ENCODE measurements at regions not wholly inside any gene's neighbourhood (a gene's known extent, or its start where the extent isn't known, plus 50 kb on each side); places are given as distances from the start of the nearest gene placed in this dataset.

- Histone ChIP-seq H3K4ac (ENCODE audit: low read length) (no peak overlapping the region), H3K18ac (ENCODE audit: low read length) (no peak overlapping the region), H3K9ac (ENCODE audit: low read depth, low read length, poor library complexity) (no peak overlapping the region), H2BK12ac (ENCODE audit: low read length) (no peak overlapping the region), H3K36me3 (replicated peaks in 1 of 2; ENCODE audit: control insufficient read depth in 2 of 2, insufficient read depth in 2 of 2, low read length in 2 of 2) (no peaks in the 10 kb centered on the region), H4K8ac (ENCODE audit: low read depth, low read length) (peak overlapping the region; percentile 52), H2BK120ac (ENCODE audit: low read depth, low read length) (no peak overlapping the region), H3K9me3 (replicated peaks in 1 of 2; ENCODE audit: control insufficient read depth in 2 of 2, insufficient read depth in 1 of 2, low read depth in 1 of 2, low read length in 2 of 2) (no peaks in the 10 kb centered on the region), H2BK5ac (ENCODE audit: low read length) (no peak overlapping the region), H3K27me3 (ENCODE audit: control insufficient read depth in 3 of 3, insufficient read depth in 3 of 3, low read depth in 1 of 3, low read length in 3 of 3) (no peaks in the 10 kb centered on the region), H2BK15ac (ENCODE audit: low read length) (no peak overlapping the region), H3K79me1 (ENCODE audit: low read depth, low read length) (no peaks in the 10 kb centered on the region), H3K4me3 (ENCODE audit: low read length in 2 of 2) (no peak overlapping the region), H2AK5ac (ENCODE audit: low read depth, low read length) (no peak overlapping the region), H4K91ac (ENCODE audit: low read depth, low read length, poor library complexity) (no peak overlapping the region), H3K23ac (ENCODE audit: low read depth, low read length, poor library complexity) (no peak overlapping the region), H3K4me1 (ENCODE audit: control insufficient read depth in 2 of 2, insufficient read depth in 1 of 2, low read depth in 1 of 2, low read length in 2 of 2) (peaks cover 0 to 4% of the 10 kb centered on the region in 2 donors), H2AFZ (ENCODE audit: low read length) (no peak overlapping the region), H3K14ac (ENCODE audit: low read length) (no peak overlapping the region), H3K27ac (replicated peaks; ENCODE audit: low read length) (no peak overlapping the region), H3K4me2 (ENCODE audit: insufficient read depth, low read length, poor library complexity, severe bottlenecking) (no peak overlapping the region)
- DNase-seq (ENCODE audit: low spot score), result no peak
- no CpG with 5 or more reads among the region's 5 CpGs for WGBS, 2 donors (ENCODE audit: extremely low coverage in 2 of 2, insufficient read length in 2 of 2, insufficient replicate concordance in 1 of 2)
Measured at GRCh38 chr20:40317156-40317790, 371.8 kb downstream of the MAFB start.

GRCh38 chr20:40314278-40314677, 374.8 kb downstream of the MAFB start:
- no peak overlapping the region for H2BK5ac ChIP-seq (ENCODE audit: low read length)
- H3K27ac ChIP-seq (replicated peaks; ENCODE audit: low read length), result no peak overlapping the region
- no CpG with 5 or more reads among the region's 1 CpG for WGBS, 2 donors (ENCODE audit: extremely low coverage in 2 of 2, insufficient read length in 2 of 2, insufficient replicate concordance in 1 of 2)
- H2BK120ac ChIP-seq (ENCODE audit: low read depth, low read length), result no peak overlapping the region
- no peak overlapping the region for H3K18ac ChIP-seq (ENCODE audit: low read length)
- no peak overlapping the region for H3K23ac ChIP-seq (ENCODE audit: low read depth, low read length, poor library complexity)
- DNase-seq (ENCODE audit: low spot score), result no peak
- H2AK5ac ChIP-seq (ENCODE audit: low read depth, low read length), result no peak overlapping the region
- H2BK15ac ChIP-seq (ENCODE audit: low read length), result no peak overlapping the region
- H3K14ac ChIP-seq (ENCODE audit: low read length), result no peak overlapping the region
- H4K8ac ChIP-seq (ENCODE audit: low read depth, low read length), result no peak overlapping the region
- no peak overlapping the region for H3K9ac ChIP-seq (ENCODE audit: low read depth, low read length, poor library complexity)
- H3K4ac ChIP-seq (ENCODE audit: low read length), result no peak overlapping the region
- no peak overlapping the region for H4K91ac ChIP-seq (ENCODE audit: low read depth, low read length, poor library complexity)
- H3K4me2 ChIP-seq (ENCODE audit: insufficient read depth, low read length, poor library complexity, severe bottlenecking), result no peak overlapping the region
- no peaks in the 10 kb centered on the region for H3K27me3 ChIP-seq (ENCODE audit: control insufficient read depth in 3 of 3, insufficient read depth in 3 of 3, low read depth in 1 of 3, low read length in 3 of 3)
- no peak overlapping the region for H3K4me3 ChIP-seq (ENCODE audit: low read length in 2 of 2)
- no peak overlapping the region for H2AFZ ChIP-seq (ENCODE audit: low read length)
- peaks cover 0 to 4% of the 10 kb centered on the region in 2 donors for H3K4me1 ChIP-seq (ENCODE audit: control insufficient read depth in 2 of 2, insufficient read depth in 1 of 2, low read depth in 1 of 2, low read length in 2 of 2)
- no peaks in the 10 kb centered on the region for H3K36me3 ChIP-seq (replicated peaks in 1 of 2; ENCODE audit: control insufficient read depth in 2 of 2, insufficient read depth in 2 of 2, low read length in 2 of 2)
- no peaks in the 10 kb centered on the region for H3K79me1 ChIP-seq (ENCODE audit: low read depth, low read length)
- no peak overlapping the region for H2BK12ac ChIP-seq (ENCODE audit: low read length)
- no peaks in the 10 kb centered on the region for H3K9me3 ChIP-seq (replicated peaks in 1 of 2; ENCODE audit: control insufficient read depth in 2 of 2, insufficient read depth in 1 of 2, low read depth in 1 of 2, low read length in 2 of 2)

DNA sequence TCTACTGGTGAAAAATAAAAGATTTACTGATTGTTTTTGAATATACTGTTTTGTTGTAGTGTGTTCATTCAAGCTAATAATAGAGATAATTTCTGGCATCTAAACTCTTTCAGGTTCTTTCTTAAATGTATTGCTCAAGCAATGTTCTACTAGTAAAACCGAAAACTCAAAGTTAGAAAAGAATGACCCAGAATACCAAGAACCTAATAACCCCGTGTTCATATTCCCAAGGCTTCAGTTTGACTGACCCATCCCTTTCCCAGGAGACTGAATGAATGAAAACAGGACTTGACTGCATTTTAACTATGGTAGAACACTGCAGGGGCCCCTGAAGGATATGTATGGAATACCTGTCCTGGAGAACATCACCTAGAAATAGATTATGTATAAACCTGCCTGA, 375.3 kb downstream of the MAFB start:
- Histone ChIP-seq H3K4me1 (ENCODE audit: control insufficient read depth in 2 of 2, insufficient read depth in 1 of 2, low read depth in 1 of 2, low read length in 2 of 2) (peaks cover 0 to 4% of the 10 kb centered on the region in 2 donors), H4K8ac (ENCODE audit: low read depth, low read length) (no peak overlapping the region), H4K91ac (ENCODE audit: low read depth, low read length, poor library complexity) (no peak overlapping the region), H3K23ac (ENCODE audit: low read depth, low read length, poor library complexity) (no peak overlapping the region), H2AK5ac (ENCODE audit: low read depth, low read length) (no peak overlapping the region), H3K14ac (ENCODE audit: low read length) (no peak overlapping the region), H3K4me2 (ENCODE audit: insufficient read depth, low read length, poor library complexity, severe bottlenecking) (no peak overlapping the region), H3K27me3 (ENCODE audit: control insufficient read depth in 3 of 3, insufficient read depth in 3 of 3, low read depth in 1 of 3, low read length in 3 of 3) (no peaks in the 10 kb centered on the region), H2BK5ac (ENCODE audit: low read length) (no peak overlapping the region), H2BK120ac (ENCODE audit: low read depth, low read length) (no peak overlapping the region), H3K9ac (ENCODE audit: low read depth, low read length, poor library complexity) (no peak overlapping the region), H2AFZ (ENCODE audit: low read length) (no peak overlapping the region), H3K4ac (ENCODE audit: low read length) (no peak overlapping the region), H2BK12ac (ENCODE audit: low read length) (no peak overlapping the region), H2BK15ac (ENCODE audit: low read length) (no peak overlapping the region), H3K4me3 (ENCODE audit: low read length in 2 of 2) (no peak overlapping the region), H3K36me3 (replicated peaks in 1 of 2; ENCODE audit: control insufficient read depth in 2 of 2, insufficient read depth in 2 of 2, low read length in 2 of 2) (no peaks in the 10 kb centered on the region), H3K18ac (ENCODE audit: low read length) (no peak overlapping the region), H3K27ac (replicated peaks; ENCODE audit: low read length) (no peak overlapping the region), H3K79me1 (ENCODE audit: low read depth, low read length) (no peaks in the 10 kb centered on the region), H3K9me3 (replicated peaks in 1 of 2; ENCODE audit: control insufficient read depth in 2 of 2, insufficient read depth in 1 of 2, low read depth in 1 of 2, low read length in 2 of 2) (no peaks in the 10 kb centered on the region)
- WGBS, 2 donors (ENCODE audit: extremely low coverage in 2 of 2, insufficient read length in 2 of 2, insufficient replicate concordance in 1 of 2), result no CpG with 5 or more reads among the region's 2 CpGs
- DNase-seq (ENCODE audit: low spot score), result no peak

GRCh38 chr20:40309731-40310130, 379.3 kb downstream of the MAFB start:
- H4K91ac ChIP-seq (ENCODE audit: low read depth, low read length, poor library complexity), result no peak overlapping the region
- no peak overlapping the region for H3K18ac ChIP-seq (ENCODE audit: low read length)
- no peak overlapping the region for H2BK5ac ChIP-seq (ENCODE audit: low read length)
- no peaks in the 10 kb centered on the region for H3K27me3 ChIP-seq (ENCODE audit: control insufficient read depth in 3 of 3, insufficient read depth in 3 of 3, low read depth in 1 of 3, low read length in 3 of 3)
- H3K23ac ChIP-seq (ENCODE audit: low read depth, low read length, poor library complexity), result no peak overlapping the region
- no peaks in the 10 kb centered on the region for H3K9me3 ChIP-seq (replicated peaks in 1 of 2; ENCODE audit: control insufficient read depth in 2 of 2, insufficient read depth in 1 of 2, low read depth in 1 of 2, low read length in 2 of 2)
- H4K8ac ChIP-seq (ENCODE audit: low read depth, low read length), result no peak overlapping the region
- no peak overlapping the region for H3K9ac ChIP-seq (ENCODE audit: low read depth, low read length, poor library complexity)
- no peak overlapping the region for H3K4ac ChIP-seq (ENCODE audit: low read length)
- no peak overlapping the region for H2BK120ac ChIP-seq (ENCODE audit: low read depth, low read length)
- no peak overlapping the region for H2AFZ ChIP-seq (ENCODE audit: low read length)
- H3K27ac ChIP-seq (replicated peaks; ENCODE audit: low read length), result no peak overlapping the region
- DNase-seq (ENCODE audit: low spot score), result no peak
- no peak overlapping the region for H3K4me3 ChIP-seq (ENCODE audit: low read length in 2 of 2)
- WGBS, 2 donors (ENCODE audit: extremely low coverage in 2 of 2, insufficient read length in 2 of 2, insufficient replicate concordance in 1 of 2), result no CpG with 5 or more reads among the region's 6 CpGs
- H3K36me3 ChIP-seq (replicated peaks in 1 of 2; ENCODE audit: control insufficient read depth in 2 of 2, insufficient read depth in 2 of 2, low read length in 2 of 2), result no peaks in the 10 kb centered on the region
- no peak overlapping the region for H3K14ac ChIP-seq (ENCODE audit: low read length)
- no peak overlapping the region for H3K4me2 ChIP-seq (ENCODE audit: insufficient read depth, low read length, poor library complexity, severe bottlenecking)
- peaks cover 0 to 7% of the 10 kb centered on the region in 2 donors for H3K4me1 ChIP-seq (ENCODE audit: control insufficient read depth in 2 of 2, insufficient read depth in 1 of 2, low read depth in 1 of 2, low read length in 2 of 2)
- H2BK12ac ChIP-seq (ENCODE audit: low read length), result no peak overlapping the region
- no peak overlapping the region for H2AK5ac ChIP-seq (ENCODE audit: low read depth, low read length)
- H2BK15ac ChIP-seq (ENCODE audit: low read length), result no peak overlapping the region
- H3K79me1 ChIP-seq (ENCODE audit: low read depth, low read length), result no peaks in the 10 kb centered on the region

All from neuronal stem cell (in vitro differentiated cells).